ENCODE measurements at regions not wholly inside any gene's neighbourhood (a gene's known extent, or its start where the extent isn't known, plus 50 kb on each side); places are given as distances from the start of the nearest gene placed in this dataset.

- in situ Hi-C loops (cut with HindIII; ENCODE audit: low pct_ligation_motif_present, low sequenced_read_pairs): no loop called here
- H3K4me3 ChIP-seq (ENCODE audit: low read depth, low read length): no peak overlapping the region
- no peaks in the 10 kb centered on the region for H3K36me3 ChIP-seq (replicated peaks)
- H3K27me3 ChIP-seq (replicated peaks): no peaks in the 10 kb centered on the region
- DNase-seq: no peak
- H3K27ac ChIP-seq: no peak overlapping the region
- TF ChIP-seq CTCF (IDR thresholded peaks at IDR 0.05; ENCODE audit: low read depth, low read length, missing control alignments): no peak
These were observed 933.6 kb downstream of the EFNA5 start for GRCh38 chr5:106737111-106737510.

DNA sequence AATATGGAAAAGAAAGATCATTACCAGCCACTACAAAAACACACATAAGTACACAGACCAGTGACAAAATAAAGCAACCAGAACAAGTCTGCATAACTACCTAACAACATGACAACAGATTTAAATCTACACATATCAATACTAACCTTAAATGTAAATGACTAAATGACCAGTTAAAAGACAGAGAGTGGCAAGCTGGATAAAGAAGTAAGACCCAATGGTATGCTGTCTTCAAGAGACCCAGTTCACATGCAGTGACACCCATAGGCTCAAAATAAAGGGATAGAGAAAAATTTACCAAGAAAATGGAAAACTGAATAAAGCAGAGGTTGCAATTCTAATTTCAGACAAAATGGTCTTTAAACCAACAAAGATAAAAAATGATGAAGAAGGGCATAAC is 938.1 kb downstream of the EFNA5 start:
- H3K27me3 ChIP-seq (replicated peaks): no peaks in the 10 kb centered on the region
- no peak for DNase-seq
- H3K36me3 ChIP-seq (replicated peaks): no peaks in the 10 kb centered on the region
- no peak for TF ChIP-seq CTCF (IDR thresholded peaks at IDR 0.05; ENCODE audit: low read depth, low read length, missing control alignments)
- in situ Hi-C loops (cut with HindIII; ENCODE audit: low pct_ligation_motif_present, low sequenced_read_pairs): no loop called here
- no peak overlapping the region for H3K4me3 ChIP-seq (ENCODE audit: low read depth, low read length)
- H3K27ac ChIP-seq: no peak overlapping the region

DNA sequence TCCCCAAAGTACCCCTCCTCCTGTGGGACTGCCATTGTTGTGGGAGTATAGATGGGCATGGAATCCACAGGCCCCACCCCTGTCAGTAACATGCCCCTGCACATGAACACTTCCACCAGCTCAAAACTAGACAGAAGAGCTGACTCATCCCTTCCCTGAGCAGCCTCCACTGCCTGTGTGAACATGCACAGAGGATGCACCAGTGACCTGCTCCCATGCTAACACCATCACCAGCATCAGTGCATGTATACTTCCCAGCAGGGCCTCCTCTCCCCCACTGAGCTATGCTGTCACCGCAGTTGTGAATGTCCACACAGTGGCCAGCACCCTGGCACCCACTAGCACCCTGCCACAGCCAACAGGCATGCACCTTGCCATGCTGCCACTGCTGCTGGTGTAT is 939.8 kb downstream of the EFNA5 start:
- TF ChIP-seq CTCF (IDR thresholded peaks at IDR 0.05; ENCODE audit: low read depth, low read length, missing control alignments): no peak
- no peaks in the 10 kb centered on the region for H3K36me3 ChIP-seq (replicated peaks)
- H3K4me3 ChIP-seq (ENCODE audit: low read depth, low read length): no peak overlapping the region
- DNase-seq: peak; percentile 3
- H3K27me3 ChIP-seq (replicated peaks): no peaks in the 10 kb centered on the region
- in situ Hi-C loops (cut with HindIII; ENCODE audit: low pct_ligation_motif_present, low sequenced_read_pairs): no loop called here
- H3K27ac ChIP-seq: no peak overlapping the region

GRCh38 chr5:106730506-106730905 is 940.2 kb downstream of the EFNA5 start:
- H3K36me3 ChIP-seq (replicated peaks): no peaks in the 10 kb centered on the region
- no peak for DNase-seq
- H3K4me3 ChIP-seq (ENCODE audit: low read depth, low read length): no peak overlapping the region
- in situ Hi-C loops (cut with HindIII; ENCODE audit: low pct_ligation_motif_present, low sequenced_read_pairs): no loop called here
- no peaks in the 10 kb centered on the region for H3K27me3 ChIP-seq (replicated peaks)
- no peak for TF ChIP-seq CTCF (IDR thresholded peaks at IDR 0.05; ENCODE audit: low read depth, low read length, missing control alignments)
- no peak overlapping the region for H3K27ac ChIP-seq

- DNase-seq: no peak
- TF ChIP-seq CTCF (IDR thresholded peaks at IDR 0.05; ENCODE audit: low read depth, low read length, missing control alignments): no peak
- H3K27me3 ChIP-seq (replicated peaks): no peaks in the 10 kb centered on the region
- H3K36me3 ChIP-seq (replicated peaks): no peaks in the 10 kb centered on the region
- no peak overlapping the region for H3K4me3 ChIP-seq (ENCODE audit: low read depth, low read length)
- no peak overlapping the region for H3K27ac ChIP-seq
- in situ Hi-C loops (cut with HindIII; ENCODE audit: low pct_ligation_motif_present, low sequenced_read_pairs): no loop called here
These were observed 942.5 kb downstream of the EFNA5 start for GRCh38 chr5:106728208-106728607.

DNA sequence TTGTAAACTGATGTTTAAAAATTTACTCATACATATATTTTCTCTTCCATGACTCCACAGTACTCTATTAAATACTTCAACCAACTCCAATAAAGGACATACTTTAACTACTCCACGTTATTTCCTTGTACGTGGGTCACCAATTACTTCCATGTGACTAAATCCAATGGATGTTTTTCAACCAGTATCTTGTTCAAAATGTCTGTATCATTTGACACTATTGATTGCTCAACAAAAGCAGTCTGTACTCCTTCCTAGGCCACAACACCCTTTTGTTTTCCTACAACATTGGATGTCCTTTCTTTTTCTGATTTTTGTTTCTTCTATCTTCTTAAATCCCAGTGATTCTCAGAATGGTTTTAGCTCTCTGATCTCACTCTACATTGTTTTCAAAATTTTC is 943.7 kb downstream of the EFNA5 start:
- no peaks in the 10 kb centered on the region for H3K27me3 ChIP-seq (replicated peaks)
- H3K27ac ChIP-seq: no peak overlapping the region
- no peaks in the 10 kb centered on the region for H3K36me3 ChIP-seq (replicated peaks)
- in situ Hi-C loops (cut with HindIII; ENCODE audit: low pct_ligation_motif_present, low sequenced_read_pairs): no loop called here
- H3K4me3 ChIP-seq (ENCODE audit: low read depth, low read length): no peak overlapping the region
- no peak for TF ChIP-seq CTCF (IDR thresholded peaks at IDR 0.05; ENCODE audit: low read depth, low read length, missing control alignments)
- DNase-seq: no peak
